Vagina (tissue), 2 donors: ENCODE measurements at regions not wholly inside any gene's neighbourhood (a gene's known extent, or its start where the extent isn't known, plus 50 kb on each side); places are given as distances from the start of the nearest gene placed in this dataset.

Experiments used
- DNase-seq, 2 donors: peaks; one replicate each; pipeline ENCODE4 v3.0.0-alpha.2; 2017; ENCODE audit errors: extremely low spot score in 2 of 2
- H3K27ac ChIP-seq: fragments of 200-600 bp; sonication (generic); one replicate; pipeline ENCODE4 v1.5.1; 2019
- H3K27me3 ChIP-seq: fragments of 200-600 bp; sonication (generic); one replicate; pipeline ENCODE4 v1.5.1; 2019
- H3K36me3 ChIP-seq, 2 donors: fragments of 200-600 bp; sonication (generic); one replicate each; pipeline ENCODE4 v1.5.1; 2017 to 2019
- H3K4me1 ChIP-seq: fragments of 200-600 bp; sonication (generic); one replicate; pipeline ENCODE4 v1.5.1; 2019
- H3K4me3 ChIP-seq, 2 donors: fragments of 200-600 bp; sonication (generic); 1 replicate in 1 of 2; 2 replicates in 1 of 2; pipeline ENCODE4 v1.5.1; 2016 to 2019
- H3K9me3 ChIP-seq: fragments of 200-600 bp; sonication (generic); one replicate; pipeline ENCODE4 v1.5.1; 2019
- CTCF ChIP-seq, 3 experiments: fragments of 450-650 bp in 2 of 3; fragments of 200-600 bp in 1 of 3; sonication (generic) in 1 of 3; IDR thresholded peaks; one replicate each; pipeline ENCODE4 v1.5.1; 2017 to 2019; ENCODE audit warnings: antibody characterized with exemption in 3 of 3, mild to moderate bottlenecking in 2 of 3, moderate library complexity in 2 of 3
- POLR2A ChIP-seq, 2 donors: fragments of 450-650 bp; IDR thresholded peaks; one replicate each; pipeline ENCODE4 v1.6.1; 2017; ENCODE audit warnings: antibody characterized with exemption in 2 of 2, mild to moderate bottlenecking in 2 of 2, moderate library complexity in 2 of 2
- POLR2AphosphoS5 ChIP-seq, 2 donors: sonication (generic); formaldehyde crosslinking; IDR thresholded peaks; one replicate each; pipeline ENCODE4 v1.9.0; 2017; ENCODE audit warnings: antibody characterized with exemption in 2 of 2, mild to moderate bottlenecking in 2 of 2, low read depth in 1 of 2; ENCODE audit not compliant: insufficient read depth in 1 of 2
- intact Hi-C: fragments of 100-400 bp; cut with DNase I; formaldehyde crosslinking; loops from one replicate; pipeline ENCODE4 v1.15.1; 2023

DNA sequence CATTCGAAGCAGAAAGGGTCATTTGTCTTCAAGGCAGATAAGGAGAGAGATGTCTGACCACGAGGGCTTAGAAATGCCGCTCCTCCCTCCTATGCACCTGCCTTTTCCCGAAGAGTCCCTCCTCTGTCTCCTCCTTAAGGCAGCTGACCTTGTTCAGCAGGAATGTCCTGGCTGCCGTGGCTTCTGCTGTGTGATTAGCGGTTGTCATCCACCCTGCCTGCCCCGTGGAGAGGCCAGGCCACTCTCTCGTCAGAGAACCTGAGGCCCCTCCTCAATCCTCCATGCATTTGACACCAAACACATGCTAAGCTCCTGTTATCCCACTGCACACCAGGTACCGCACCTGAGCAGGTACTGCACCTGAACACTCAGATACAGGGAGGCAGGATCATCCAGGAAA is 834.6 kb downstream of the TBC1D22A start:
- intact Hi-C loops, result no loop called here
- no peaks in the 10 kb centered on the region for H3K27me3 ChIP-seq
- no peak overlapping the region for H3K27ac ChIP-seq
- no peak for TF ChIP-seq CTCF (IDR thresholded peaks at IDR 0.05)
- DNase-seq, result peak; percentile 49 to 56
- no peaks in the 10 kb centered on the region for H3K4me1 ChIP-seq
- H3K4me3 ChIP-seq, result no peak overlapping the region
- H3K9me3 ChIP-seq, result no peaks in the 10 kb centered on the region
- H3K36me3 ChIP-seq, result no peaks in the 10 kb centered on the region

- no peak for TF ChIP-seq POLR2A (IDR thresholded peaks at IDR 0.05)
- TF ChIP-seq CTCF (IDR thresholded peaks at IDR 0.05), result no peak
- no peak for TF ChIP-seq POLR2AphosphoS5 (IDR thresholded peaks at IDR 0.05; ENCODE audit: insufficient read depth in 1 of 2, low read depth in 1 of 2)
- Histone ChIP-seq H3K4me1 (no peaks in the 10 kb centered on the region), H3K36me3 (no peaks in the 10 kb centered on the region), H3K27ac (no peak overlapping the region), H3K4me3 (no peak overlapping the region), H3K27me3 (no peaks in the 10 kb centered on the region), H3K9me3 (no peaks in the 10 kb centered on the region)
- intact Hi-C loops, result no loop called here
- DNase-seq, result peak; percentile 40
These were observed 833.8 kb downstream of the TBC1D22A start for GRCh38 chr22:47596176-47596690.

DNA sequence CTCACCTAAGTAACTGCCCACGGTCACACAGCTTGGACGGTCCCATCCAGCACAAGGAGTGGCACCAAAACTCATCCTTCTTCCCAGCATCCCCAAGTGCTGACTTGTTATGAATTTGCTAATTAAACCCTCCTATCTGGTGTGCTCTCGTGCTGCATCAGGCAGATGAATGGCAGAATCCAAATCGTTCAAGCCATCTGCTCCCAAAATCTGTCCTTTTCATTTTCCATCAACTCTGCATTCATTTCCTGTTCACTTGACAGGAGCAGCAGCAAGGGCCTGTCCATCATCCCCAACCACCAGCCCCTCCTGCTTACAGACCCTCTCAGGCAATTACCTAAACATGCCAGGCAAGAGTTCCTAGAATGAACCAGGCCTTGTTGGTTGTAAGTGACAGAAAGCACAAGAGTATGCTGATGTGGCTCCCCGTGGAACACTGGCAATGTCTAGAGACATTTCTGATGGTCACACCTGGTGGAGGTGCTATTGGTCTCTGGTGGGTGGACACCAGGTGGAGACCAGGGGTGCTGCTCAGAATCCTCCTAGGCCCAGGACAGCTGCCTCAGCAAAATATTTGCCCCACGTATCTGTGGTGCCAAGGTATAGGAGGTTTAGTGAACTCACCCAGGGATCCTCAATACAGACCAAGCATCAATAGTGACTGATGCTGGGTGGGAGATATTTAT is 832.5 kb downstream of the TBC1D22A start:
- intact Hi-C loops, result no loop called here
- H3K4me3 ChIP-seq, result no peak overlapping the region
- TF ChIP-seq CTCF (IDR thresholded peaks at IDR 0.05) (no peak), POLR2A (IDR thresholded peaks at IDR 0.05) (no peak), POLR2AphosphoS5 (IDR thresholded peaks at IDR 0.05; ENCODE audit: insufficient read depth in 1 of 2, low read depth in 1 of 2) (no peak)
- H3K4me1 ChIP-seq, result no peaks in the 10 kb centered on the region
- no peaks in the 10 kb centered on the region for H3K27me3 ChIP-seq
- no peaks in the 10 kb centered on the region for H3K36me3 ChIP-seq
- DNase-seq, result peak; percentile 58 to 64
- no peaks in the 10 kb centered on the region for H3K9me3 ChIP-seq
- H3K27ac ChIP-seq, result no peak overlapping the region

GRCh38 chr22:47593911-47594311 is 831.5 kb downstream of the TBC1D22A start:
- Histone ChIP-seq H3K4me3 (no peak overlapping the region), H3K27me3 (no peaks in the 10 kb centered on the region), H3K27ac (no peak overlapping the region), H3K9me3 (no peaks in the 10 kb centered on the region), H3K36me3 (no peaks in the 10 kb centered on the region), H3K4me1 (no peaks in the 10 kb centered on the region)
- DNase-seq, result peak; percentile 54 to 87
- TF ChIP-seq CTCF (IDR thresholded peaks at IDR 0.05) (no peak), POLR2A (IDR thresholded peaks at IDR 0.05) (no peak), POLR2AphosphoS5 (IDR thresholded peaks at IDR 0.05; ENCODE audit: insufficient read depth in 1 of 2, low read depth in 1 of 2) (no peak)
- intact Hi-C loops, result no loop called here

GRCh38 chr22:47593291-47593690 is 830.8 kb downstream of the TBC1D22A start:
- H3K9me3 ChIP-seq, result no peaks in the 10 kb centered on the region
- intact Hi-C loops, result no loop called here
- H3K4me3 ChIP-seq, result no peak overlapping the region
- TF ChIP-seq CTCF (IDR thresholded peaks at IDR 0.05) (no peak), POLR2AphosphoS5 (IDR thresholded peaks at IDR 0.05; ENCODE audit: insufficient read depth in 1 of 2, low read depth in 1 of 2) (no peak), POLR2A (IDR thresholded peaks at IDR 0.05) (no peak)
- DNase-seq, result peak in 1 of 2 donors; percentile 46
- H3K4me1 ChIP-seq, result no peaks in the 10 kb centered on the region
- H3K36me3 ChIP-seq, result no peaks in the 10 kb centered on the region
- H3K27ac ChIP-seq, result no peak overlapping the region
- no peaks in the 10 kb centered on the region for H3K27me3 ChIP-seq
